Dermis blood vessel endothelial cell (primary cell): ENCODE measurements at regions not wholly inside any gene's neighbourhood (a gene's known extent, or its start where the extent isn't known, plus 50 kb on each side); places are given as distances from the start of the nearest gene placed in this dataset.
A peak's percentile ranks its signal among the peaks of the same experiment; 100 is the strongest.

Experiments
- DNase-seq: peaks from one replicate; pipeline ENCODE4 v3.0.0; 2010

GRCh38 chr15:95091444-95091843 is 860.1 kb downstream of the MCTP2 start:
- DNase-seq, result no peak

- DNase-seq, result no peak
These were observed 863.9 kb downstream of the MCTP2 start for GRCh38 chr15:95095250-95095649.

- DNase-seq, result no peak
These were observed 865.3 kb downstream of the MCTP2 start for GRCh38 chr15:95096651-95097050.

- no peak for DNase-seq
These were observed 866.0 kb downstream of the MCTP2 start for GRCh38 chr15:95097361-95097760.

GRCh38 chr15:95105229-95105628 is 873.9 kb downstream of the MCTP2 start:
- no peak for DNase-seq

- DNase-seq, result no peak
These were observed 875.4 kb downstream of the MCTP2 start for GRCh38 chr15:95106801-95107200.

- DNase-seq, result no peak
These were observed 877.3 kb downstream of the MCTP2 start for GRCh38 chr15:95108673-95109072.

GRCh38 chr15:95111969-95112368 is 880.6 kb downstream of the MCTP2 start:
- no peak for DNase-seq

GRCh38 chr15:95113041-95113440 is 881.7 kb downstream of the MCTP2 start:
- DNase-seq, result peak; percentile 49

- peak; percentile 17 for DNase-seq
These were observed 887.8 kb downstream of the MCTP2 start for GRCh38 chr15:95119041-95119610.

GRCh38 chr15:95120595-95120994 is 889.2 kb downstream of the MCTP2 start:
- no peak for DNase-seq

- DNase-seq, result no peak
These were observed 889.8 kb downstream of the MCTP2 start for GRCh38 chr15:95121191-95121590.

GRCh38 chr15:95125803-95126202 is 894.4 kb downstream of the MCTP2 start:
- no peak for DNase-seq

- DNase-seq, result peak; percentile 65
These were observed 896.0 kb downstream of the MCTP2 start for GRCh38 chr15:95127356-95127755.

GRCh38 chr15:95129574-95129973 is 898.2 kb downstream of the MCTP2 start:
- DNase-seq, result peak; percentile 33

- peak; percentile 79 for DNase-seq
These were observed 899.8 kb downstream of the MCTP2 start for GRCh38 chr15:95131131-95131556.

- no peak for DNase-seq
These were observed 901.4 kb downstream of the MCTP2 start for GRCh38 chr15:95132774-95133173.

GRCh38 chr15:95134431-95135110 is 903.2 kb downstream of the MCTP2 start:
- DNase-seq, result no peak

- no peak for DNase-seq
These were observed 907.4 kb downstream of the MCTP2 start for GRCh38 chr15:95138604-95139270.

- no peak for DNase-seq
These were observed 910.1 kb downstream of the MCTP2 start for GRCh38 chr15:95141486-95141885.

GRCh38 chr15:95142531-95142930 is 911.2 kb downstream of the MCTP2 start:
- DNase-seq, result no peak

- no peak for DNase-seq
These were observed 915.1 kb downstream of the MCTP2 start for GRCh38 chr15:95146481-95146880.

GRCh38 chr15:95148183-95148582 is 916.8 kb downstream of the MCTP2 start:
- DNase-seq, result no peak

GRCh38 chr15:95149036-95149435 is 917.7 kb downstream of the MCTP2 start:
- DNase-seq, result no peak
